MM.1S (cell line): ENCODE measurements at regions not wholly inside any gene's neighbourhood (a gene's known extent, or its start where the extent isn't known, plus 50 kb on each side); places are given as distances from the start of the nearest gene placed in this dataset.

Experiments used
- EZH2 ChIP-seq: fragments of 300-600 bp; sonication (generic); optimal IDR thresholded peaks from 2 replicates; pipeline ENCODE3; 2017; ENCODE audit warnings: low read depth, mild to moderate bottlenecking, antibody characterized with exemption, low read length, mixed read lengths
- EZH2phosphoT487 ChIP-seq: fragments of 300-600 bp; sonication (generic); IDR thresholded peaks from 2 replicates; pipeline ENCODE4 v1.6.1; 2018; ENCODE audit warnings: antibody characterized with exemption, low read length
- TF ChIP-seq, protein P1 (sequence below): fragments of 300-600 bp; sonication (generic); IDR thresholded peaks from 2 replicates; pipeline ENCODE4 v1.5.1; 2016; ENCODE audit warnings: antibody characterized with exemption, low read length, mixed read lengths

DNA sequence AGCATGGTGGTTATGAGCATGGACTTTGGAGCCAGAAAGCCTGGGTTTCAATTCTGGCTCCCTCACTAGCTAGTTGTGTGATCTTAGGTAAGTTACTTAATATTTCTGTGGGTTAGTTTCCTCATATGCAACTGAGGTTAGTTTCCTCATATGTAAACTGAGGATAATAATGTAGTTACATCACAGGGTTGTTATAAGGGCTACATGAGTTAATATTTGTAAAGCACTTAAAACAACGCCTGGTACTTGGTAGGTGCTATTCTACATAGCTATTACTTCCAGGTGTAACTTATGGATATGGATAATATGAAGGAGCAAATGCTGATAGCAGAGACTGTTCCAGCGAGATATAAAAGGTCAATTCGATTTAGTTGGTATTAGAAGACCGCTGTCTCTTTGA lies 69.4 kb upstream of the POU5F2 start:
- TF ChIP-seq, protein P1, sequence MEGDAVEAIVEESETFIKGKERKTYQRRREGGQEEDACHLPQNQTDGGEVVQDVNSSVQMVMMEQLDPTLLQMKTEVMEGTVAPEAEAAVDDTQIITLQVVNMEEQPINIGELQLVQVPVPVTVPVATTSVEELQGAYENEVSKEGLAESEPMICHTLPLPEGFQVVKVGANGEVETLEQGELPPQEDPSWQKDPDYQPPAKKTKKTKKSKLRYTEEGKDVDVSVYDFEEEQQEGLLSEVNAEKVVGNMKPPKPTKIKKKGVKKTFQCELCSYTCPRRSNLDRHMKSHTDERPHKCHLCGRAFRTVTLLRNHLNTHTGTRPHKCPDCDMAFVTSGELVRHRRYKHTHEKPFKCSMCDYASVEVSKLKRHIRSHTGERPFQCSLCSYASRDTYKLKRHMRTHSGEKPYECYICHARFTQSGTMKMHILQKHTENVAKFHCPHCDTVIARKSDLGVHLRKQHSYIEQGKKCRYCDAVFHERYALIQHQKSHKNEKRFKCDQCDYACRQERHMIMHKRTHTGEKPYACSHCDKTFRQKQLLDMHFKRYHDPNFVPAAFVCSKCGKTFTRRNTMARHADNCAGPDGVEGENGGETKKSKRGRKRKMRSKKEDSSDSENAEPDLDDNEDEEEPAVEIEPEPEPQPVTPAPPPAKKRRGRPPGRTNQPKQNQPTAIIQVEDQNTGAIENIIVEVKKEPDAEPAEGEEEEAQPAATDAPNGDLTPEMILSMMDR, result no peak
- TF ChIP-seq EZH2phosphoT487 (no peak), EZH2 (no peak)
